ENCODE measurements at regions not wholly inside any gene's neighbourhood (a gene's known extent, or its start where the extent isn't known, plus 50 kb on each side); places are given as distances from the start of the nearest gene placed in this dataset.
"Not testable (repeated sequence)": the region's sequence is repeated elsewhere in the genome, so short reads cannot be mapped to it uniquely, and the experiment has no call there.

- DNase-seq, result no peak
Measured at GRCh38 chr3:59246719-59247401, 197.0 kb upstream of the CFAP20DC start.

- no peak for DNase-seq
Measured at GRCh38 chr3:59245859-59246501, 196.2 kb upstream of the CFAP20DC start.

- DNase-seq, result no peak
Measured at GRCh38 chr3:59245300-59245858, 195.6 kb upstream of the CFAP20DC start.

GRCh38 chr3:59244343-59244742 lies 194.5 kb upstream of the CFAP20DC start:
- no peak for DNase-seq

- no peak for DNase-seq
Measured at GRCh38 chr3:59243476-59243875, 193.7 kb upstream of the CFAP20DC start.

- DNase-seq, result no peak
Measured at GRCh38 chr3:59240666-59241255, 190.9 kb upstream of the CFAP20DC start.

- no peak for DNase-seq
Measured at GRCh38 chr3:59237121-59237520, 187.3 kb upstream of the CFAP20DC start.

- DNase-seq, result peak; percentile 33
Measured at GRCh38 chr3:59235634-59236012, 185.8 kb upstream of the CFAP20DC start.

- DNase-seq, result no peak
Measured at GRCh38 chr3:59234884-59235633, 185.2 kb upstream of the CFAP20DC start.

GRCh38 chr3:59230379-59230778 lies 180.6 kb upstream of the CFAP20DC start:
- DNase-seq, result not testable (repeated sequence)

- DNase-seq, result no peak
Measured at GRCh38 chr3:59213860-59214259, 164.0 kb upstream of the CFAP20DC start.

GRCh38 chr3:59212128-59212779 lies 162.4 kb upstream of the CFAP20DC start:
- peak; percentile 10 for DNase-seq

GRCh38 chr3:59210260-59210659 lies 160.4 kb upstream of the CFAP20DC start:
- DNase-seq, result no peak

- DNase-seq, result no peak
Measured at GRCh38 chr3:59192473-59192872, 142.6 kb upstream of the CFAP20DC start.

- DNase-seq, result no peak
Measured at GRCh38 chr3:59191651-59192050, 141.8 kb upstream of the CFAP20DC start.

- DNase-seq, result no peak
Measured at GRCh38 chr3:59189939-59190338, 140.1 kb upstream of the CFAP20DC start.

GRCh38 chr3:59189526-59189925 lies 139.7 kb upstream of the CFAP20DC start:
- no peak for DNase-seq

- DNase-seq, result no peak
Measured at GRCh38 chr3:59186725-59187124, 136.9 kb upstream of the CFAP20DC start.

- no peak for DNase-seq
Measured at GRCh38 chr3:59185591-59186369, 136.0 kb upstream of the CFAP20DC start.

GRCh38 chr3:59180006-59180405 lies 130.2 kb upstream of the CFAP20DC start:
- no peak for DNase-seq

- DNase-seq, result no peak
Measured at GRCh38 chr3:59178698-59179097, 128.9 kb upstream of the CFAP20DC start.

GRCh38 chr3:59171491-59171890 lies 121.7 kb upstream of the CFAP20DC start:
- no peak for DNase-seq

Data from stimulated activated CD4-positive, alpha-beta T cell treated with anti-CD3 and anti-CD28 coated beads, Interleukin-4, amount 100 ng/mL, for 24 hours (primary cell).